ENCODE measurements at regions not wholly inside any gene's neighbourhood (a gene's known extent, or its start where the extent isn't known, plus 50 kb on each side); places are given as distances from the start of the nearest gene placed in this dataset.

DNA sequence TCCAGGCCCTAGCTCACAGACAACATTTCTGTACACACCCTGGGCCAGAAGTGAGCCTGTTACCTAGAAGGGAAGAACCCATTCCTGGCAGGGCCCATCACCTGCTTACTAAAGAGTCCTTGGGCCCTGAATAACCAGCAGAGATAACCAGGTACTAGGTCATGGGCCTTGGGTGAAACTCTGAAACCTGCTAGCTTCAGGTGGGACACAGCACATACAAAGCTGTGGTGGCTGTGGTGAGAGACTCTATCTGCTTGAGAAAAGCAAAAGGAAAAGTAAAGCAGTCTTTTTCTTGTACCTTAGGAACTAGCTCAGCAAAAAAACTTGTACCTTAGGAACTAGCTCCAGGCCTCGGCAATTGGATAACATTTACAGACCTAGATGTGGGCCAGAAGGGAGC, 1895.9 kb upstream of the PCDH20 start:
- Histone ChIP-seq H3K23ac (ENCODE audit: low read length) (no peak overlapping the region), H3K4me3 (ENCODE audit: low read length) (no peak overlapping the region), H2BK15ac (replicated peaks; ENCODE audit: low read depth) (no peak overlapping the region), H4K5ac (ENCODE audit: low read length) (no peak overlapping the region), H4K8ac (ENCODE audit: low read depth, low read length) (no peak overlapping the region), H3K36me3 (ENCODE audit: control insufficient read depth, insufficient read depth, low read length) (no peaks in the 10 kb centered on the region), H2AK5ac (ENCODE audit: low read length) (no peak overlapping the region), H3K9ac (ENCODE audit: low read length) (no peak overlapping the region), H3K4me2 (ENCODE audit: low read length) (no peak overlapping the region), H2BK5ac (ENCODE audit: low read length) (no peak overlapping the region), H3K79me2 (ENCODE audit: control insufficient read depth, insufficient read depth, low read length) (no peaks in the 10 kb centered on the region), H3K27me3 (ENCODE audit: insufficient read depth, low read length, poor library complexity) (no peaks in the 10 kb centered on the region), H2BK120ac (ENCODE audit: low read depth, low read length) (no peak overlapping the region), H3K27ac (ENCODE audit: low read depth, low read length) (no peak overlapping the region), H3K79me1 (ENCODE audit: low read length) (no peaks in the 10 kb centered on the region), H3K56ac (ENCODE audit: low read length) (no peak overlapping the region), H3K4me1 (ENCODE audit: control insufficient read depth, low read depth, low read length) (no peaks in the 10 kb centered on the region), H3K4ac (ENCODE audit: low read depth, low read length) (no peak overlapping the region), H3K18ac (ENCODE audit: low read length) (no peak overlapping the region)
- DNase-seq = no peak
- whole genome bisulfite sequencing (ENCODE audit: extremely low coverage, insufficient coverage, low lambda C conversion rate) = no CpG with 5 or more reads among the region's 1 CpG

DNA sequence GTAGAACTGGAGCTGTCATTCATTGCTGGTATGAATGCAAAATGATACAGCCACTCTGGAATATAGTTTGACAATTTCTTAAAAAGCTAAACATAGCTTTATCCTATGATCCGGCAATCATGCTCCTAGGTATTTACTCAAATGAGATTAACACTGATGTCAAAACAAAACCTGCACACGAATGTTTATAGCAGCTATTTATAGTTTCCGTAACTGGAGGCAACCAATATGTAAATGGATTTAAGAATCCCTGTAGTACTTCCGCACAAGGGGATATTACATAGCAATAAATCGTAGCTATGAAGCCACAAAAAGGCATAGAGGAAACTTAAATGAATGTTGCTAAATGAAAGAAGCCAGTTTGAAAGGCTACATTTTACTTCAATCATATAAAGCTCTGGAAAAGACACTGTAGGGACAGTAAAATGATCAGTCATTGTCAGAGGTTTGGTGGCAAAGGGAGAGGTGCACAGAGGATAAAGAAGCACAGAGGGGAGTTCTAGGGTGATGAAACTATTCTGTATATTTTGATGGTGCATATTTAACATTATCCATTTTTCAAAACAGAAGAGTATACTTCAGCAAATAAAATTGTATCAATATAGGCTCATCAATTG, 1893.0 kb upstream of the PCDH20 start:
- H2AK5ac ChIP-seq (ENCODE audit: low read length) = no peak overlapping the region
- H3K23ac ChIP-seq (ENCODE audit: low read length) = no peak overlapping the region
- H3K56ac ChIP-seq (ENCODE audit: low read length) = no peak overlapping the region
- H3K4me1 ChIP-seq (ENCODE audit: control insufficient read depth, low read depth, low read length) = no peaks in the 10 kb centered on the region
- no peak overlapping the region for H3K4me3 ChIP-seq (ENCODE audit: low read length)
- no peak for DNase-seq
- no peaks in the 10 kb centered on the region for H3K36me3 ChIP-seq (ENCODE audit: control insufficient read depth, insufficient read depth, low read length)
- no peaks in the 10 kb centered on the region for H3K27me3 ChIP-seq (ENCODE audit: insufficient read depth, low read length, poor library complexity)
- no peaks in the 10 kb centered on the region for H3K79me2 ChIP-seq (ENCODE audit: control insufficient read depth, insufficient read depth, low read length)
- no peak overlapping the region for H2BK5ac ChIP-seq (ENCODE audit: low read length)
- H3K27ac ChIP-seq (ENCODE audit: low read depth, low read length) = no peak overlapping the region
- H3K4me2 ChIP-seq (ENCODE audit: low read length) = no peak overlapping the region
- H2BK120ac ChIP-seq (ENCODE audit: low read depth, low read length) = no peak overlapping the region
- H4K5ac ChIP-seq (ENCODE audit: low read length) = no peak overlapping the region
- no CpG with 5 or more reads among the region's 5 CpGs for WGBS (ENCODE audit: extremely low coverage, insufficient coverage, low lambda C conversion rate)
- H4K8ac ChIP-seq (ENCODE audit: low read depth, low read length) = no peak overlapping the region
- H3K18ac ChIP-seq (ENCODE audit: low read length) = no peak overlapping the region
- H3K9ac ChIP-seq (ENCODE audit: low read length) = no peak overlapping the region
- H2BK15ac ChIP-seq (replicated peaks; ENCODE audit: low read depth) = no peak overlapping the region
- H3K79me1 ChIP-seq (ENCODE audit: low read length) = no peaks in the 10 kb centered on the region
- no peak overlapping the region for H3K4ac ChIP-seq (ENCODE audit: low read depth, low read length)

DNA sequence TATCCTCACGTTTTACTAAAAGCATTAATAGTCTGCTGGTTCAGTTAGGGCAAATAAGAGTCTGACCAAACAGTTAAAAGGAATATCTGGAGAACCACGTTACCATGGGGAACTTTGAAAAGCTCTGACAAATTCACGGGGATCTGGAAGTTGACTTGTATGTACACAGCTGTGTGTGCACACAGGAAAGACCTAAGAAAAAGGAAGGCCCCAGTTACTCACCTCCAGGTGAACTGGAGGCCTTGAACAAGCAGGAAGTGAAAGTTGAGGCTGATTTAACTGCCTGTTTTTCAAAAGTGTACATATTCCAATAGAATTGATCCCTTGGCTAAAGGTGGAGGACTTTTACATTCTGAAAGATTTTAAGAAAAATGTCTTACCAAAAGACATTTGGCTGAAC, 1891.6 kb upstream of the PCDH20 start:
- no peak overlapping the region for H2AK5ac ChIP-seq (ENCODE audit: low read length)
- no peak overlapping the region for H3K18ac ChIP-seq (ENCODE audit: low read length)
- H2BK5ac ChIP-seq (ENCODE audit: low read length) = no peak overlapping the region
- H3K79me1 ChIP-seq (ENCODE audit: low read length) = no peaks in the 10 kb centered on the region
- no peak overlapping the region for H3K4ac ChIP-seq (ENCODE audit: low read depth, low read length)
- H4K5ac ChIP-seq (ENCODE audit: low read length) = no peak overlapping the region
- no peak overlapping the region for H3K56ac ChIP-seq (ENCODE audit: low read length)
- no peak overlapping the region for H3K23ac ChIP-seq (ENCODE audit: low read length)
- H3K4me2 ChIP-seq (ENCODE audit: low read length) = no peak overlapping the region
- no peak overlapping the region for H2BK120ac ChIP-seq (ENCODE audit: low read depth, low read length)
- no peak overlapping the region for H3K9ac ChIP-seq (ENCODE audit: low read length)
- WGBS (ENCODE audit: extremely low coverage, insufficient coverage, low lambda C conversion rate) = no CpG with 5 or more reads among the region's 3 CpGs
- no peaks in the 10 kb centered on the region for H3K4me1 ChIP-seq (ENCODE audit: control insufficient read depth, low read depth, low read length)
- no peaks in the 10 kb centered on the region for H3K79me2 ChIP-seq (ENCODE audit: control insufficient read depth, insufficient read depth, low read length)
- H3K27me3 ChIP-seq (ENCODE audit: insufficient read depth, low read length, poor library complexity) = no peaks in the 10 kb centered on the region
- no peak overlapping the region for H3K4me3 ChIP-seq (ENCODE audit: low read length)
- no peak overlapping the region for H2BK15ac ChIP-seq (replicated peaks; ENCODE audit: low read depth)
- no peak overlapping the region for H3K27ac ChIP-seq (ENCODE audit: low read depth, low read length)
- H4K8ac ChIP-seq (ENCODE audit: low read depth, low read length) = no peak overlapping the region
- H3K36me3 ChIP-seq (ENCODE audit: control insufficient read depth, insufficient read depth, low read length) = no peaks in the 10 kb centered on the region
- DNase-seq = no peak

DNA sequence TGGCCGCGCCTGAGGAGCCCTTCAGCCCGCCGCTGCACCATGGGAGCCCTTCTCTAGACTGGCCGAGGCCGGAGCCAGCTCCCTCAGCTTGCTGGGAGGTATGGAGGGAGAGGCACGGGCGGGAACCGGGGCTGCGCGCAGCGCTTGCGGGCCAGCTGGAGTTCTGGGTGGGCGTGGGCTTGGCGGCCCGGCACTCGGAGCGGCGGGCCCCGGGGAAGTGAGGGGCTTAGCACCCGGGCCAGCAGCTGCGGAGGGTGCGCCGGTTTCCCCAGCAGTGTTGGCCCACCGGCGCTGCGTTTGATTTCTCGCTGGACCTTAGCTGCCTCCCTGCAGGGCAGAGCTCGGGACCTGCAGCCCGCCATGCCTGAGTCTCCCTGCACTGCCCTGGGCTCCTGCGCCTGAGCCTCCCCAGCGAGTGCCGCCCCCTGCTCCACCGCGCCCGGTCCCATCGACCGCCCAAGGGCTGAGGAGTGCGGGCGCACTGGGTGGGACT, 1890.0 kb upstream of the PCDH20 start:
- Histone ChIP-seq H2BK15ac (replicated peaks; ENCODE audit: low read depth) (no peak overlapping the region), H2BK5ac (ENCODE audit: low read length) (no peak overlapping the region), H3K4me1 (ENCODE audit: control insufficient read depth, low read depth, low read length) (no peaks in the 10 kb centered on the region), H2BK120ac (ENCODE audit: low read depth, low read length) (no peak overlapping the region), H3K27me3 (ENCODE audit: insufficient read depth, low read length, poor library complexity) (no peaks in the 10 kb centered on the region), H3K79me1 (ENCODE audit: low read length) (no peaks in the 10 kb centered on the region), H3K9ac (ENCODE audit: low read length) (no peak overlapping the region), H4K8ac (ENCODE audit: low read depth, low read length) (no peak overlapping the region), H2AK5ac (ENCODE audit: low read length) (no peak overlapping the region), H3K4me3 (ENCODE audit: low read length) (no peak overlapping the region), H3K56ac (ENCODE audit: low read length) (no peak overlapping the region), H3K79me2 (ENCODE audit: control insufficient read depth, insufficient read depth, low read length) (no peaks in the 10 kb centered on the region), H3K4me2 (ENCODE audit: low read length) (no peak overlapping the region), H3K4ac (ENCODE audit: low read depth, low read length) (no peak overlapping the region), H3K36me3 (ENCODE audit: control insufficient read depth, insufficient read depth, low read length) (no peaks in the 10 kb centered on the region), H4K5ac (ENCODE audit: low read length) (no peak overlapping the region), H3K27ac (ENCODE audit: low read depth, low read length) (no peak overlapping the region), H3K23ac (ENCODE audit: low read length) (no peak overlapping the region), H3K18ac (ENCODE audit: low read length) (no peak overlapping the region)
- no peak for DNase-seq
- WGBS (ENCODE audit: extremely low coverage, insufficient coverage, low lambda C conversion rate) = no CpG with 5 or more reads among the region's 40 CpGs

DNA sequence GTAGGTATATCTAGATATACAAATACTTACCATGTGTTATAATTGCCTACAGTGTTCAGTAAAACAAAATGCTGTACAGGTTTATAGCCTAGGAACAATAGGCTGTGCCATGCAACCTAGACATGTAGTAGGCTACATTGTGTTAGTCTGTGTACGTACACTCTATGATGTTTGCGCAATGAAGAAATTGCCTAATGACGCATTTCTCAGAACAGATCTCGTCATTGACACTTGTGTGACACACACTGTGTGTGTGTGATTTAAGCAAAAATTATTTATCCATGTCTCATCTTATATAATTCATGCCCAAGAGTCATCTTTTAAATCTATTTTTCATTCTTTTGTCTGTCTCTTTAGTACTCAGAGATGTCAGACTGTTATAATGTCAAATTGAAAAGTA, 1888.8 kb upstream of the PCDH20 start:
- no peak overlapping the region for H4K8ac ChIP-seq (ENCODE audit: low read depth, low read length)
- no peaks in the 10 kb centered on the region for H3K79me1 ChIP-seq (ENCODE audit: low read length)
- H2AK5ac ChIP-seq (ENCODE audit: low read length) = no peak overlapping the region
- H3K4me3 ChIP-seq (ENCODE audit: low read length) = no peak overlapping the region
- no peak overlapping the region for H4K5ac ChIP-seq (ENCODE audit: low read length)
- H3K9ac ChIP-seq (ENCODE audit: low read length) = no peak overlapping the region
- no peaks in the 10 kb centered on the region for H3K27me3 ChIP-seq (ENCODE audit: insufficient read depth, low read length, poor library complexity)
- H2BK120ac ChIP-seq (ENCODE audit: low read depth, low read length) = no peak overlapping the region
- no peak overlapping the region for H3K23ac ChIP-seq (ENCODE audit: low read length)
- no peaks in the 10 kb centered on the region for H3K79me2 ChIP-seq (ENCODE audit: control insufficient read depth, insufficient read depth, low read length)
- no peak overlapping the region for H2BK5ac ChIP-seq (ENCODE audit: low read length)
- H3K4me2 ChIP-seq (ENCODE audit: low read length) = no peak overlapping the region
- H3K4ac ChIP-seq (ENCODE audit: low read depth, low read length) = no peak overlapping the region
- H3K4me1 ChIP-seq (ENCODE audit: control insufficient read depth, low read depth, low read length) = no peaks in the 10 kb centered on the region
- no peak overlapping the region for H2BK15ac ChIP-seq (replicated peaks; ENCODE audit: low read depth)
- no CpG with 5 or more reads among the region's 4 CpGs for WGBS (ENCODE audit: extremely low coverage, insufficient coverage, low lambda C conversion rate)
- no peak overlapping the region for H3K56ac ChIP-seq (ENCODE audit: low read length)
- H3K18ac ChIP-seq (ENCODE audit: low read length) = no peak overlapping the region
- no peak for DNase-seq
- no peaks in the 10 kb centered on the region for H3K36me3 ChIP-seq (ENCODE audit: control insufficient read depth, insufficient read depth, low read length)
- no peak overlapping the region for H3K27ac ChIP-seq (ENCODE audit: low read depth, low read length)

DNA sequence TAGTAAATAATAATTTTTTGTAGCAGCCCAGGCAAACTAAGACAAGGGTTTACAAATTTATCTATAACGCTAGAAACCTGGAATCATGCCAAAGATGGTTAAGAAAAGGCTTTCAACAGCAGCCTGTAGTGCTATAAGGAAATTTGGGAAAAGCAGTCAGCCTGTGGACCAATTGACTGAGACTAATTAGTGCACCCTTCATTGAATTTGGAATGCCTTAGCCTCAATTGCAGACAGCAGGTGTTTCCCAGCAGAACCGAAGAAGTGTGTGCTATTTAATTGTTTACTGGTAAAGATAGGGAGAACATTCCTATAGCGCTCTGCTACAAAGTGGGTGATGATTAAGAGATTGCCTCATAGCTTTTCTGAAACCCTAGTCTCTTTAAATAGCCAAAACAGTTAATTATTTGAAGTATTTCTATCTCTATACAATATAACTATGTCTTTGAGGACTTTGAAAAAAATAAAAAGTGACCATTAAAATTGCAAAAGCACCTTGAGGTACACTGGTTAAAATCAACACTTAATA, 1884.3 kb upstream of the PCDH20 start:
- H3K23ac ChIP-seq (ENCODE audit: low read length) = no peak overlapping the region
- no CpG with 5 or more reads among the region's 3 CpGs for WGBS (ENCODE audit: extremely low coverage, insufficient coverage, low lambda C conversion rate)
- DNase-seq = no peak
- H3K4ac ChIP-seq (ENCODE audit: low read depth, low read length) = no peak overlapping the region
- no peak overlapping the region for H3K56ac ChIP-seq (ENCODE audit: low read length)
- H3K9ac ChIP-seq (ENCODE audit: low read length) = no peak overlapping the region
- no peak overlapping the region for H3K4me2 ChIP-seq (ENCODE audit: low read length)
- H2BK120ac ChIP-seq (ENCODE audit: low read depth, low read length) = no peak overlapping the region
- no peak overlapping the region for H4K8ac ChIP-seq (ENCODE audit: low read depth, low read length)
- no peak overlapping the region for H4K5ac ChIP-seq (ENCODE audit: low read length)
- H3K4me1 ChIP-seq (ENCODE audit: control insufficient read depth, low read depth, low read length) = no peaks in the 10 kb centered on the region
- no peak overlapping the region for H2BK5ac ChIP-seq (ENCODE audit: low read length)
- no peaks in the 10 kb centered on the region for H3K36me3 ChIP-seq (ENCODE audit: control insufficient read depth, insufficient read depth, low read length)
- H3K27ac ChIP-seq (ENCODE audit: low read depth, low read length) = no peak overlapping the region
- H3K79me1 ChIP-seq (ENCODE audit: low read length) = no peaks in the 10 kb centered on the region
- H3K4me3 ChIP-seq (ENCODE audit: low read length) = no peak overlapping the region
- no peak overlapping the region for H2BK15ac ChIP-seq (replicated peaks; ENCODE audit: low read depth)
- no peak overlapping the region for H3K18ac ChIP-seq (ENCODE audit: low read length)
- H2AK5ac ChIP-seq (ENCODE audit: low read length) = no peak overlapping the region
- no peaks in the 10 kb centered on the region for H3K27me3 ChIP-seq (ENCODE audit: insufficient read depth, low read length, poor library complexity)
- no peaks in the 10 kb centered on the region for H3K79me2 ChIP-seq (ENCODE audit: control insufficient read depth, insufficient read depth, low read length)
